Stimulated activated CD8-positive, alpha-beta memory T cell treated with anti-CD3 and anti-CD28 coated beads, Interleukin-15, amount 100 ng/mL, for 48 hours (primary cell): ENCODE measurements at regions not wholly inside any gene's neighbourhood (a gene's known extent, or its start where the extent isn't known, plus 50 kb on each side); places are given as distances from the start of the nearest gene placed in this dataset.

Source experiments
- DNase-seq, 2 donors: peaks; one replicate each; pipeline ENCODE4 v3.0.0-alpha.2; 2020; ENCODE audit warnings: low read depth in 2 of 2

- no peak for DNase-seq
Measured at GRCh38 chr13:40447857-40448256, 218.6 kb downstream of the FOXO1 start.

GRCh38 chr13:40452038-40452666 lies 214.3 kb downstream of the FOXO1 start:
- no peak for DNase-seq

GRCh38 chr13:40452741-40453334 lies 213.6 kb downstream of the FOXO1 start:
- DNase-seq: no peak

- no peak for DNase-seq
Measured at GRCh38 chr13:40453351-40454021, 213.0 kb downstream of the FOXO1 start.

GRCh38 chr13:40456397-40456953 lies 210.0 kb downstream of the FOXO1 start:
- no peak for DNase-seq

GRCh38 chr13:40456979-40457553 lies 209.4 kb downstream of the FOXO1 start:
- DNase-seq: no peak

- no peak for DNase-seq
Measured at GRCh38 chr13:40457929-40458719, 208.3 kb downstream of the FOXO1 start.

- no peak for DNase-seq
Measured at GRCh38 chr13:40458720-40458990, 207.8 kb downstream of the FOXO1 start.

- no peak for DNase-seq
Measured at GRCh38 chr13:40460116-40460515, 206.3 kb downstream of the FOXO1 start.

GRCh38 chr13:40464337-40465014 lies 202.0 kb downstream of the FOXO1 start:
- no peak for DNase-seq

- DNase-seq: no peak
Measured at GRCh38 chr13:40465015-40465390, 201.4 kb downstream of the FOXO1 start.

GRCh38 chr13:40466272-40466671 lies 200.2 kb downstream of the FOXO1 start:
- no peak for DNase-seq

- no peak for DNase-seq
Measured at GRCh38 chr13:40468227-40468838, 198.1 kb downstream of the FOXO1 start.

- DNase-seq: no peak
Measured at GRCh38 chr13:40469581-40470310, 196.7 kb downstream of the FOXO1 start.

GRCh38 chr13:40470660-40471059 lies 195.8 kb downstream of the FOXO1 start:
- DNase-seq: no peak

GRCh38 chr13:40471076-40471475 lies 195.4 kb downstream of the FOXO1 start:
- no peak for DNase-seq

GRCh38 chr13:40471911-40472310 lies 194.5 kb downstream of the FOXO1 start:
- no peak for DNase-seq

GRCh38 chr13:40472427-40473220 lies 193.8 kb downstream of the FOXO1 start:
- no peak for DNase-seq

- DNase-seq: no peak
Measured at GRCh38 chr13:40475617-40476016, 190.8 kb downstream of the FOXO1 start.
